ENCODE measurements at regions not wholly inside any gene's neighbourhood (a gene's known extent, or its start where the extent isn't known, plus 50 kb on each side); places are given as distances from the start of the nearest gene placed in this dataset.
A peak's percentile ranks its signal among the peaks of the same experiment; 100 is the strongest.

- intact Hi-C loops (cut with DNase I), result no loop called here
- FAIRE-seq, result no peak
Observed at GRCh38 chr12:74235342-74235741, 302.3 kb upstream of the ATXN7L3B start.

GRCh38 chr12:74241341-74241740 lies 296.3 kb upstream of the ATXN7L3B start:
- FAIRE-seq (no peak), DNase-seq (peak in 2 of 5 donors; percentile 3)
- Histone ChIP-seq H3K4me3 (ENCODE audit: low read length in 3 of 3) (no peak overlapping the region), H3K27ac (ENCODE audit: low read depth in 2 of 2, low read length in 2 of 2) (no peak overlapping the region), H3K9ac (ENCODE audit: low read length in 3 of 3) (no peak overlapping the region), H3K4me1 (ENCODE audit: control insufficient read depth in 2 of 3, insufficient read depth in 2 of 3, low read depth in 1 of 3, low read length in 3 of 3) (no peaks in the 10 kb centered on the region), H3K9me3 (ENCODE audit: control insufficient read depth in 2 of 3, insufficient read depth in 1 of 3, low read length in 3 of 3) (peaks cover 0 to 11% (median 6%) of the 10 kb centered on the region in 3 donors), H3K27me3 (ENCODE audit: control insufficient read depth, insufficient read depth, low read length) (no peaks in the 10 kb centered on the region), H3K36me3 (ENCODE audit: control insufficient read depth in 2 of 3, insufficient read depth in 3 of 3, low read length in 3 of 3) (no peaks in the 10 kb centered on the region)
- intact Hi-C loops (cut with DNase I), result no loop called here
- no peak for TF ChIP-seq CTCF (IDR thresholded peaks at IDR 0.05; ENCODE audit: borderline replicate concordance, extremely low read depth, insufficient read depth)

More at GRCh38 chr12:74235342-74235741, 302.3 kb upstream of the ATXN7L3B start:
- no peak overlapping the region for H3K9ac ChIP-seq (ENCODE audit: low read length in 3 of 3)
- H3K4me3 ChIP-seq (ENCODE audit: low read length in 3 of 3), result no peak overlapping the region
- H3K4me1 ChIP-seq (ENCODE audit: control insufficient read depth in 2 of 3, insufficient read depth in 2 of 3, low read depth in 1 of 3, low read length in 3 of 3), result no peaks in the 10 kb centered on the region
- no peak for TF ChIP-seq CTCF (IDR thresholded peaks at IDR 0.05; ENCODE audit: borderline replicate concordance, extremely low read depth, insufficient read depth)
- no peaks in the 10 kb centered on the region for H3K36me3 ChIP-seq (ENCODE audit: control insufficient read depth in 2 of 3, insufficient read depth in 3 of 3, low read length in 3 of 3)
- H3K27me3 ChIP-seq (ENCODE audit: control insufficient read depth, insufficient read depth, low read length), result no peaks in the 10 kb centered on the region
- H3K9me3 ChIP-seq (ENCODE audit: control insufficient read depth in 2 of 3, insufficient read depth in 1 of 3, low read length in 3 of 3), result peaks cover 0 to 11% (median 6%) of the 10 kb centered on the region in 3 donors
- H3K27ac ChIP-seq (ENCODE audit: low read depth in 2 of 2, low read length in 2 of 2), result no peak overlapping the region
- DNase-seq, result no peak

GRCh38 chr12:74242088-74242487 lies 295.5 kb upstream of the ATXN7L3B start:
- H3K4me1 ChIP-seq (ENCODE audit: control insufficient read depth in 2 of 3, insufficient read depth in 2 of 3, low read depth in 1 of 3, low read length in 3 of 3), result no peaks in the 10 kb centered on the region
- intact Hi-C loops (cut with DNase I), result no loop called here
- peaks cover 0 to 11% (median 6%) of the 10 kb centered on the region in 3 donors for H3K9me3 ChIP-seq (ENCODE audit: control insufficient read depth in 2 of 3, insufficient read depth in 1 of 3, low read length in 3 of 3)
- H3K9ac ChIP-seq (ENCODE audit: low read length in 3 of 3), result no peak overlapping the region
- FAIRE-seq (no peak), DNase-seq (no peak)
- H3K4me3 ChIP-seq (ENCODE audit: low read length in 3 of 3), result no peak overlapping the region
- no peak for TF ChIP-seq CTCF (IDR thresholded peaks at IDR 0.05; ENCODE audit: borderline replicate concordance, extremely low read depth, insufficient read depth)
- no peaks in the 10 kb centered on the region for H3K36me3 ChIP-seq (ENCODE audit: control insufficient read depth in 2 of 3, insufficient read depth in 3 of 3, low read length in 3 of 3)
- no peaks in the 10 kb centered on the region for H3K27me3 ChIP-seq (ENCODE audit: control insufficient read depth, insufficient read depth, low read length)
- H3K27ac ChIP-seq (ENCODE audit: low read depth in 2 of 2, low read length in 2 of 2), result no peak overlapping the region

- DNase-seq (no peak), FAIRE-seq (no peak)
- no peak for TF ChIP-seq CTCF (IDR thresholded peaks at IDR 0.05; ENCODE audit: borderline replicate concordance, extremely low read depth, insufficient read depth)
- Histone ChIP-seq H3K27me3 (ENCODE audit: control insufficient read depth, insufficient read depth, low read length) (no peaks in the 10 kb centered on the region), H3K4me1 (ENCODE audit: control insufficient read depth in 2 of 3, insufficient read depth in 2 of 3, low read depth in 1 of 3, low read length in 3 of 3) (no peaks in the 10 kb centered on the region), H3K4me3 (ENCODE audit: low read length in 3 of 3) (no peak overlapping the region), H3K36me3 (ENCODE audit: control insufficient read depth in 2 of 3, insufficient read depth in 3 of 3, low read length in 3 of 3) (no peaks in the 10 kb centered on the region), H3K9ac (ENCODE audit: low read length in 3 of 3) (no peak overlapping the region), H3K9me3 (ENCODE audit: control insufficient read depth in 2 of 3, insufficient read depth in 1 of 3, low read length in 3 of 3) (no peaks in the 10 kb centered on the region), H3K27ac (ENCODE audit: low read depth in 2 of 2, low read length in 2 of 2) (no peak overlapping the region)
- intact Hi-C loops (cut with DNase I), result no loop called here
Observed at GRCh38 chr12:74245458-74245857, 292.2 kb upstream of the ATXN7L3B start.

Data from kidney (tissue), 13 donors.